GM12878 (cell line): ENCODE measurements at regions not wholly inside any gene's neighbourhood (a gene's known extent, or its start where the extent isn't known, plus 50 kb on each side); places are given as distances from the start of the nearest gene placed in this dataset.

ENCODE experiments used
- ATAC-seq: fragments of 200-7000 bp; cut with Tn5 transposase; 3 replicates; pipeline ENCODE4 v1.9.1; 2020; ENCODE audit warnings: mild to moderate bottlenecking, moderate library complexity
- BruUV-seq: library from RNA; stranded (reverse); fragments of 400-500 nt; replicated peaks from 2 replicates; lab custom pipeline; 2021; lab: Mats Ljungman, UMichigan
- CTCF ChIA-PET: fragments of 300-600 bp; sonication (Branson Sonifier 250); formaldehyde crosslinking; extraction: SDS; loops from one replicate; lab custom pipeline; 2021; ENCODE audit warnings: inconsistent platforms; lab: Yijun Ruan, JAX
- POLR2A ChIA-PET: fragments of 350-600 bp; formaldehyde crosslinking; extraction: SDS; loops from one replicate; lab custom pipeline; 2021; ENCODE audit warnings: inconsistent platforms; lab: Charles Lee
- RAD21 ChIA-PET: fragments of 300-600 bp; sonication (Branson Sonifier 250); formaldehyde crosslinking; loops from one replicate; lab custom pipeline; 2023; ENCODE audit warnings: antibody characterized with exemption; ENCODE audit not compliant: unreplicated experiment; lab: Charles Lee
- SMC1A ChIA-PET: fragments of 300-600 bp; sonication (Branson Sonifier 250); formaldehyde crosslinking; loops from one replicate; lab custom pipeline; 2023; ENCODE audit not compliant: unreplicated experiment, uncharacterized antibody; lab: Charles Lee
- DNase-seq: peaks from one replicate; pipeline ENCODE4 v3.0.0-alpha.2; 2011; ENCODE audit warnings: low read depth, low spot score
- FAIRE-seq: peaks from 3 replicates; lab custom pipeline; 2011; peaks lifted over from hg19 to GRCh38; lab: Jason Lieb, UNC
- H2AFZ ChIP-seq: 2 replicates; pipeline ENCODE4 v1.6.0; 2011; ENCODE audit warnings: low read depth, low read length, control low read depth; ENCODE audit not compliant: control insufficient read depth
- H3K27ac ChIP-seq: 2 replicates; pipeline ENCODE4 v1.5.1; 2011; ENCODE audit warnings: control low read depth; ENCODE audit not compliant: control insufficient read depth, insufficient read depth
- H3K27me3 ChIP-seq, 2 experiments: replicated peaks in 1 of 2; 2 replicates each; pipeline versions ENCODE4 v1.6.0 to v1.6.1; 2011; ENCODE audit warnings: low read length in 1 of 2; ENCODE audit not compliant: control insufficient read depth in 2 of 2, insufficient read depth in 2 of 2
- H3K36me3 ChIP-seq, 2 experiments: 2 replicates each; pipeline ENCODE4 v1.5.1; 2011; ENCODE audit warnings: low read length in 1 of 2; ENCODE audit not compliant: control insufficient read depth in 2 of 2, insufficient read depth in 2 of 2
- H3K4me1 ChIP-seq: 2 replicates; pipeline ENCODE4 v1.6.1; 2011; ENCODE audit warnings: mild to moderate bottlenecking, low read length, moderate library complexity, mixed read lengths; ENCODE audit not compliant: control insufficient read depth, insufficient read depth
- H3K4me2 ChIP-seq: 2 replicates; pipeline ENCODE4 v1.6.0; 2011; ENCODE audit warnings: control low read depth; ENCODE audit not compliant: control insufficient read depth, insufficient read depth
- H3K4me3 ChIP-seq: fragments of 200-600 bp; sonication (generic); 2 replicates; pipeline ENCODE4 v1.5.1; 2016
- H3K79me2 ChIP-seq: 2 replicates; pipeline ENCODE4 v1.6.0; 2011; ENCODE audit warnings: low read length; ENCODE audit not compliant: control insufficient read depth, insufficient read depth
- H3K9ac ChIP-seq: 2 replicates; pipeline ENCODE4 v1.8.0; 2011; ENCODE audit warnings: low read length, control low read depth, mixed read lengths; ENCODE audit not compliant: control insufficient read depth, insufficient read depth
- H3K9me3 ChIP-seq: replicated peaks from 3 replicates; pipeline ENCODE4 v1.5.1; 2011; ENCODE audit warnings: mild to moderate bottlenecking, low read length; ENCODE audit not compliant: control insufficient read depth, insufficient read depth
- H4K20me1 ChIP-seq: 2 replicates; pipeline ENCODE4 v1.6.0; 2011; ENCODE audit not compliant: control insufficient read depth, insufficient read depth
- CEBPZ ChIP-seq: fragments of 150-350 bp; IDR thresholded peaks from 2 replicates; pipeline ENCODE4 v1.6.1; 2016; ENCODE audit warnings: low read depth, low read length
- DPF2 ChIP-seq: fragments of 450-650 bp; IDR thresholded peaks from 2 replicates; pipeline ENCODE4 v1.6.1; 2017; ENCODE audit warnings: mild to moderate bottlenecking
- ELK1 ChIP-seq: IDR thresholded peaks from 2 replicates; pipeline ENCODE4 v1.6.1; 2012; ENCODE audit warnings: low read depth, low read length, improper control_type of control experiment
- IKZF1 ChIP-seq: fragments of 450-650 bp; conservative IDR thresholded peaks from 2 replicates; pipeline ENCODE4 v1.6.1; 2017; ENCODE audit warnings: antibody characterized with exemption, mild to moderate bottlenecking
- IKZF2 ChIP-seq, 2 experiments: fragments of 450-650 bp; IDR thresholded peaks; 2 replicates each; pipeline ENCODE4 v1.6.1; 2017; ENCODE audit warnings: mild to moderate bottlenecking in 2 of 2, moderate library complexity in 2 of 2
- IRF3 ChIP-seq: fragments of 450-650 bp; IDR thresholded peaks from 2 replicates; pipeline ENCODE4 v1.6.1; 2014; ENCODE audit warnings: mild to moderate bottlenecking
- MEF2B ChIP-seq: fragments of 450-650 bp; IDR thresholded peaks from 2 replicates; pipeline ENCODE4 v1.6.1; 2018; ENCODE audit warnings: mild to moderate bottlenecking, moderate library complexity; ENCODE audit not compliant: partially characterized antibody, poor library complexity, severe bottlenecking
- NBN ChIP-seq: fragments of 450-650 bp; IDR thresholded peaks from 2 replicates; pipeline ENCODE4 v1.6.1; 2016
- NR2C2 ChIP-seq: IDR thresholded peaks from 2 replicates; pipeline ENCODE4 v1.6.1; 2011; ENCODE audit warnings: borderline replicate concordance, low read depth; ENCODE audit not compliant: control insufficient read depth, insufficient read length
- PRDM15 ChIP-seq: fragments of 450-650 bp; formaldehyde crosslinking; IDR thresholded peaks from 2 replicates; pipeline ENCODE4 v1.4.0; 2020; ENCODE audit warnings: mild to moderate bottlenecking, moderate library complexity
- RAD51 ChIP-seq: fragments of 450-650 bp; IDR thresholded peaks from 2 replicates; pipeline ENCODE4 v1.6.1; 2016; ENCODE audit warnings: moderate library complexity, mild to moderate bottlenecking, inconsistent platforms
- SPI1 ChIP-seq: IDR thresholded peaks from 2 replicates; pipeline ENCODE4 v1.6.1; 2011; ENCODE audit warnings: low read depth, mild to moderate bottlenecking, low read length, moderate library complexity, borderline replicate concordance; ENCODE audit not compliant: insufficient read depth
- TARDBP ChIP-seq: IDR thresholded peaks from 2 replicates; pipeline ENCODE4 v1.6.1; 2016; ENCODE audit warnings: borderline replicate concordance
- WGBS: methylation state at CpG from one replicate; pipeline ENCODE4 v1.1.6; 2016; ENCODE audit warnings: low lambda C conversion rate; ENCODE audit not compliant: insufficient replicate concordance, insufficient coverage; ENCODE audit errors: missing lambda C conversion rate; 5-methylcytosine and 5-hydroxymethylcytosine counted together
- in situ Hi-C: fragments of 300-500 bp; cut with MboI; formaldehyde crosslinking; loops from 9 replicates; pipeline ENCODE4 v1.14.3; 2018; ENCODE audit warnings: mixed read lengths
- intact Hi-C: fragments of 100-400 bp; cut with micrococcal nuclease; formaldehyde crosslinking; loops from one replicate; pipeline ENCODE4 v1.14.2; 2022; ENCODE audit not compliant: unreplicated experiment

- H3K4me3 ChIP-seq: no peak overlapping the region
- ChIA-PET POLR2A (interaction anchor here (0.6 kb wide), 1 partner anchor 12 kb away, joined by 3 read pairs; no protein-coding TSS in a partner anchor), RAD21 (interaction anchor here (1.6 to 2.2 kb wide), 3 partner anchors 10 to 37 kb away, joined by 4 to 10 read pairs (median 5); no protein-coding TSS in a partner anchor), CTCF (interaction anchor here (1.0 kb wide), 1 partner anchor 34 kb away, joined by 4 read pairs; no protein-coding TSS in a partner anchor), SMC1A (interaction anchor here (3.5 kb wide), 1 partner anchor 38 kb away, joined by 22 read pairs; no protein-coding TSS in a partner anchor)
- no peak overlapping the region for H3K27ac ChIP-seq
- peak overlapping the region; percentile 16; the same call in 1 of the 2 replicates for H2AFZ ChIP-seq
- in situ Hi-C loops: no loop called here
- no peaks in the 10 kb centered on the region for H3K9me3 ChIP-seq
- H3K79me2 ChIP-seq: no peaks in the 10 kb centered on the region
- H4K20me1 ChIP-seq: no peaks in the 10 kb centered on the region
- BruUV-seq: no TSS peak
- WGBS: 32% methylated on average over 5 of the region's 5 CpGs
- FAIRE-seq: no peak
- H3K4me2 ChIP-seq: no peak overlapping the region
- H3K27me3 ChIP-seq: no peaks in the 10 kb centered on the region
- no peak overlapping the region for H3K9ac ChIP-seq
- ATAC-seq: peak; percentile 71
- DNase-seq: no peak
- intact Hi-C loops: loop anchor here (5.0 kb wide), 1 partner anchor 36 kb away; no protein-coding TSS in a partner anchor
- no peaks in the 10 kb centered on the region for H3K36me3 ChIP-seq
- H3K4me1 ChIP-seq: no peaks in the 10 kb centered on the region
- peak; percentile 22 to 24; a peak in 2 of 4 replicates for TF ChIP-seq IKZF2 (IDR thresholded peaks at IDR 0.05)
- no peak for TF ChIP-seq RAD51
- no peak for TF ChIP-seq TARDBP
- TF ChIP-seq PRDM15: no peak
- 0 out of 2 replicates have a peak, but pooled peaks have one; percentile 4 for TF ChIP-seq IKZF1
- TF ChIP-seq IRF3: no peak
- no peak for TF ChIP-seq NR2C2
- peak; percentile 53; the same call in 1 of the 2 replicates for TF ChIP-seq SPI1
- no peak for TF ChIP-seq CEBPZ
- 0 out of 2 replicates have a peak, but pooled peaks have one; percentile 23 for TF ChIP-seq DPF2
- TF ChIP-seq MEF2B: peak; percentile 58
- TF ChIP-seq NBN: no peak
- TF ChIP-seq ELK1: no peak
Measured at GRCh38 chr10:53003094-53003493, 230.5 kb upstream of the MBL2 start.
